GM18499 (cell line): ENCODE measurements at regions not wholly inside any gene's neighbourhood (a gene's known extent, or its start where the extent isn't known, plus 50 kb on each side); places are given as distances from the start of the nearest gene placed in this dataset.
A peak's percentile ranks its signal among the peaks of the same experiment; 100 is the strongest.
"Not testable (repeated sequence)": the region's sequence is repeated elsewhere in the genome, so short reads cannot be mapped to it uniquely, and the experiment has no call there.

Source experiments
- ATAC-seq: cut with Tn5 transposase; IDR thresholded peaks from one replicate; pipeline ENCODE4 v1.9.1; 2021; ENCODE audit warnings: moderate number of reproducible peaks; ENCODE audit not compliant: insufficient read depth, unreplicated experiment

- no peak for ATAC-seq
Observed at GRCh38 chr1:241447031-241447644, 72.4 kb downstream of the FH start.

- ATAC-seq: no peak
Observed at GRCh38 chr1:241444836-241445235, 74.7 kb downstream of the FH start.

GRCh38 chr1:241443561-241443960 lies 76.0 kb downstream of the FH start:
- ATAC-seq: no peak

- ATAC-seq: no peak
Observed at GRCh38 chr1:241442686-241443085, 76.9 kb downstream of the FH start.

- ATAC-seq: no peak
Observed at GRCh38 chr1:241440904-241441303, 78.7 kb downstream of the FH start.

GRCh38 chr1:241438686-241439085 lies 80.9 kb downstream of the FH start:
- not testable (repeated sequence) for ATAC-seq

GRCh38 chr1:241432241-241432640 lies 75.2 kb upstream of the RGS7 start:
- no peak for ATAC-seq

GRCh38 chr1:241425091-241425490 lies 68.1 kb upstream of the RGS7 start:
- ATAC-seq: not testable (repeated sequence)

- no peak for ATAC-seq
Observed at GRCh38 chr1:241424480-241424971, 67.5 kb upstream of the RGS7 start.

GRCh38 chr1:241423541-241424479 lies 66.8 kb upstream of the RGS7 start:
- peak; percentile 85 for ATAC-seq

GRCh38 chr1:241422470-241422869 lies 65.5 kb upstream of the RGS7 start:
- no peak for ATAC-seq

GRCh38 chr1:241419986-241420385 lies 63.0 kb upstream of the RGS7 start:
- ATAC-seq: no peak

- no peak for ATAC-seq
Observed at GRCh38 chr1:241417258-241417657, 60.3 kb upstream of the RGS7 start.

GRCh38 chr1:241413974-241414373 lies 57.0 kb upstream of the RGS7 start:
- ATAC-seq: no peak

GRCh38 chr1:241413386-241413785 lies 56.4 kb upstream of the RGS7 start:
- ATAC-seq: peak; percentile 58

- no peak for ATAC-seq
Observed at GRCh38 chr1:241412646-241413045, 55.6 kb upstream of the RGS7 start.

- no peak for ATAC-seq
Observed at GRCh38 chr1:241411776-241412338, 54.9 kb upstream of the RGS7 start.

GRCh38 chr1:241411056-241411775 lies 54.2 kb upstream of the RGS7 start:
- no peak for ATAC-seq

GRCh38 chr1:241408170-241408569 lies 51.2 kb upstream of the RGS7 start:
- ATAC-seq: no peak
